NB4 (cell line): ENCODE measurements at regions not wholly inside any gene's neighbourhood (a gene's known extent, or its start where the extent isn't known, plus 50 kb on each side); places are given as distances from the start of the nearest gene placed in this dataset.

Source experiments
- CTCF ChIP-seq: IDR thresholded peaks from one replicate; pipeline ENCODE4 v1.5.1; 2012; ENCODE audit warnings: low read depth, low read length
- MYC ChIP-seq: IDR thresholded peaks from 2 replicates; pipeline ENCODE4 v1.6.1; 2011; ENCODE audit warnings: low read depth, low read length
- POLR2A ChIP-seq: IDR thresholded peaks from 2 replicates; pipeline ENCODE4 v1.6.1; 2011; ENCODE audit warnings: mild to moderate bottlenecking; ENCODE audit not compliant: insufficient read length; ENCODE audit errors: extremely low read depth

- TF ChIP-seq CTCF: no peak
- no peak for TF ChIP-seq POLR2A
- TF ChIP-seq MYC: no peak
These were observed 2029.1 kb upstream of the LRRTM1 start for GRCh38 chr2:82333697-82334096.
